HG02610 (cell line): ENCODE measurements at regions not wholly inside any gene's neighbourhood (a gene's known extent, or its start where the extent isn't known, plus 50 kb on each side); places are given as distances from the start of the nearest gene placed in this dataset.

Source experiments
- ATAC-seq: cut with Tn5 transposase; IDR thresholded peaks from one replicate; pipeline ENCODE4 v1.9.1; 2021; ENCODE audit warnings: mild to moderate bottlenecking, moderate library complexity; ENCODE audit not compliant: unreplicated experiment

- ATAC-seq, result no peak
These were observed 87.3 kb upstream of the KAZN start for GRCh38 chr1:14511166-14511680.

- ATAC-seq, result no peak
These were observed 86.5 kb upstream of the KAZN start for GRCh38 chr1:14511796-14512585.

GRCh38 chr1:14513111-14513510, 85.4 kb upstream of the KAZN start:
- ATAC-seq, result no peak

- no peak for ATAC-seq
These were observed 83.7 kb upstream of the KAZN start for GRCh38 chr1:14514739-14515138.

- ATAC-seq, result peak; percentile 64
These were observed 81.3 kb upstream of the KAZN start for GRCh38 chr1:14516974-14517840.

GRCh38 chr1:14517841-14518180, 80.7 kb upstream of the KAZN start:
- ATAC-seq, result no peak

GRCh38 chr1:14519976-14520375, 78.5 kb upstream of the KAZN start:
- ATAC-seq, result no peak

GRCh38 chr1:14520514-14521163, 77.8 kb upstream of the KAZN start:
- ATAC-seq, result peak; percentile 32

- ATAC-seq, result no peak
These were observed 76.9 kb upstream of the KAZN start for GRCh38 chr1:14521622-14522021.

- peak; percentile 2 for ATAC-seq
These were observed 76.2 kb upstream of the KAZN start for GRCh38 chr1:14522077-14522925.

- peak; percentile 63 for ATAC-seq
These were observed 75.6 kb upstream of the KAZN start for GRCh38 chr1:14522926-14523241.

- no peak for ATAC-seq
These were observed 73.5 kb upstream of the KAZN start for GRCh38 chr1:14524826-14525636.

- ATAC-seq, result no peak
These were observed 69.0 kb upstream of the KAZN start for GRCh38 chr1:14529475-14529874.

- no peak for ATAC-seq
These were observed 67.0 kb upstream of the KAZN start for GRCh38 chr1:14531519-14531918.

- ATAC-seq, result no peak
These were observed 62.7 kb upstream of the KAZN start for GRCh38 chr1:14535619-14536355.

GRCh38 chr1:14538335-14538734, 60.1 kb upstream of the KAZN start:
- ATAC-seq, result no peak

- no peak for ATAC-seq
These were observed 59.2 kb upstream of the KAZN start for GRCh38 chr1:14539309-14539708.

- peak; percentile 50 for ATAC-seq
These were observed 58.4 kb upstream of the KAZN start for GRCh38 chr1:14539953-14540563.

- ATAC-seq, result no peak
These were observed 57.1 kb upstream of the KAZN start for GRCh38 chr1:14541348-14541747.
